ENCODE measurements at regions not wholly inside any gene's neighbourhood (a gene's known extent, or its start where the extent isn't known, plus 50 kb on each side); places are given as distances from the start of the nearest gene placed in this dataset.

DNA sequence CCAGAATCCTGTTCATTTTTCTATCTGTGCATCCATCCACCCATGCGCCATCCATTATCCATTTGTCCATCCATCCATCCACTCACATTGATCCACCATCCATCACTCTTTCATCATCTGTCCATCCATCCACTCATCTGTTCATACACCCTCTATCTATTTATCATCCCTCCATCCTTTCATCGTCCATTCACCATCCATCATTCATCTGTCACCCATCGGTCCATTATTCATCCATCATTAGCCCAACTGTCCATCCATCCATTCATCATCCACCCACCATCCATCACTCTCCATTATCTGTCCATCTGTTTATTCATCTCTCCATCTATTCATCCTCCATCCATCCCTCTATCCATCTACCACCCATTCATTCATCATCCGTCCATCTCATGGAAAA, 125.7 kb upstream of the TMPRSS2 start:
- no peak overlapping the region for H3K4me3 Mint-ChIP-seq
- no peak overlapping the region for H3K27ac Mint-ChIP-seq
- peaks cover 10% of the 10 kb centered on the region for H3K9me3 Mint-ChIP-seq
- H3K4me1 Mint-ChIP-seq: no peaks in the 10 kb centered on the region
- ATAC-seq: no peak
- no peaks in the 10 kb centered on the region for H3K36me3 Mint-ChIP-seq
- peaks cover 40% of the 10 kb centered on the region for H3K27me3 Mint-ChIP-seq

DNA sequence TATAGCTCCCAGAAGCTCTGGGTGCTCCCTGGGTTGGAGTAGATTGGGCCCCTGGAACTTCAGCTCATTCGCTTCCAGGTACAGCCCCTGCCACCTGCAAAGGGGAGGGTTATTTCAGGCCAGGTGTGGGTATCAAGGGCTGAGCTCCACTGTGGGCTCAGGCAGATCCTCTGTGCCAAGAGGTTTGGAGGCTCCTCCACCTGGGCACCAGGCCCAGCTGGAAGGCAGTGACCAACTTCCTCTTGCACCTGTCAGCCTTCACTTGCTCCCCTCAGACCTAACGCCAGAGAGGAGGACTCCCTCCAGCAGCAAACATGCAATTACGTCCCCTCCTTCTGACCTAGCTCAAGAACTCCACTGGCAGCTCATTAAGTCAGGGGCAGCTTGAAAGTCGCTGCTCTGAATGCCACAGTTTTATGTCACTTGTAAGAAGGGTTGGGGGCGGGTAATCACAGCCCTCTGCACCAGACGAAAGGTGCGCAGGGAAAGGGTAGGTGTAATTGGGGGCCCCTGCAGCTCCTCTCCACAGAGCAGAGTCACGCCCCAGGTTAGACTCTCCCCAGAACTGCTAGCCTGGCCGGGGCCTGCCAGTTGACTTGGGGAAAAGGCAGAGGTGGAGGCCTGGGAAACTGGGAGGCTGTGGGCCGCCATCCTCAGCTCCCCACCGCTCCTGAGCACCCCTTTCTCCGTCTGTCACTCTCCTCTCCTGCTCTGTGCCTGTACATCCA, 125.0 kb upstream of the TMPRSS2 start:
- H3K4me1 Mint-ChIP-seq: no peaks in the 10 kb centered on the region
- peaks cover 42% of the 10 kb centered on the region for H3K27me3 Mint-ChIP-seq
- no peak for ATAC-seq
- H3K9me3 Mint-ChIP-seq: peaks cover 10% of the 10 kb centered on the region
- H3K4me3 Mint-ChIP-seq: no peak overlapping the region
- no peak overlapping the region for H3K27ac Mint-ChIP-seq
- no peaks in the 10 kb centered on the region for H3K36me3 Mint-ChIP-seq

DNA sequence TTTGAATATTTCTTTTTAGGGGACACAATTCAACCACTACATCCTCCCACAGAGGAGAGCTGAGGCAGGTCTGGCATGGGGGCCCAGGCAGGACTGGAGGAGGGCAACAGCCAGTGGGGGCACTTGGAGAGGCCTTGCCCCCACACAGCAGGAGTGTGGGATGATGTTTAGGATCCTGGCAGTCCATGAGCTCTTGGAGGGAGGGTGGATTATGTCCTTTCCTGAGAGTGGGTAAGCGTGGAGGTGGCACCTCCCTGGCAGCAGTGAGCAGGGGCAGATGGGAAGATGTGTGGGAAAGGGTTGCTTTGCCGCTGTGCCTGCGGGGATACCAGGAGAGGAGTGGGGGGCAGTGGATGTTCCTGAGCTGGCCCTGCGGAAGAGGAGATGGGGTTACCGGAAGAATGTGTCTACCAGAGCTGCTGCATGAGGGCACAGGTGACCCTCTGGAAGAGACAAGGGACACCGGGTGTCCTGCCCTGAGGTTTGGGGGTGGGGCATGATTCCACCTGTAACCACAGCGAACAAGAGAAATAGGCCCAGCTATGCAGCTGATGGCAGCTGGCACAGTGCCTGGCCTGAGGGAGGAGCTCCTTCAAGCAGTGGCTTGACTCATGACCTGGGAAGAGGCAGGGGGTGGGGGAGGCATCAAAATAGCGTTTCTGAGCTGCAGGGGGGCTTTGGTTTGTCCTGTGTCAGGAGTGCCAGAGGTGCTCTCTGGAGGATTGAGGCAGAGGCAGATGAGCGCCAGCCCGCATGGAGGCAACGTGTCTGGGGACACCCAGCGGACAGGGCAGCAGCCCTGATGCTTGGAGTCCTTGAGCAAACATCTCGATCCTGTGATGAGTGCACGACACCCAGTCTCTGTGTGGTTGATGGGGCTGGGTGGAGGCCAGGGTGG, 123.9 kb upstream of the TMPRSS2 start:
- H3K4me1 Mint-ChIP-seq: no peaks in the 10 kb centered on the region
- no peak overlapping the region for H3K27ac Mint-ChIP-seq
- H3K36me3 Mint-ChIP-seq: no peaks in the 10 kb centered on the region
- ATAC-seq: peak; percentile 32
- no peak overlapping the region for H3K4me3 Mint-ChIP-seq
- H3K27me3 Mint-ChIP-seq: peaks cover 46% of the 10 kb centered on the region
- H3K9me3 Mint-ChIP-seq: peaks cover 10% of the 10 kb centered on the region

DNA sequence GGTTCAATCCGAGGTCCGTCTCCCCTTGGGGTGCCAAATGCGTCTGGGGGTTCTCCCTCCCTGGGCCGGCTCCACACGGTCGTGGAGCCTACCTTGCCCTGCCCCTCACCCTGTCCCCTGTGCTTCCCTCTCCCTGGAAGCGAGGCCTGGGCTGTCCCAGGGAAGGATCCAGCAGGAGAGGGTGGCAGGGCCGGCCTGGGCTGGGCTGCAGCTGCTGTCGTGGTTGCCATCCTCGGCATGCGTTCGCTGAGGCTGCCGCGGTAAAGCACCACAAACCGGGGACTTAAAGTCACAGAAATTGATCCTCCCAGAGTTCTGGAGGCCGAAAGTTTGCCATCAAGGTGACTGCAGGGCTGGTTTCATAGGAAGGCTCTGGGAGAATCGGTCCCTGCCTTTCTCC, 123.0 kb upstream of the TMPRSS2 start:
- Mint-ChIP-seq H3K36me3 (no peaks in the 10 kb centered on the region), H3K4me3 (no peak overlapping the region), H3K9me3 (peaks cover 7% of the 10 kb centered on the region), H3K27ac (no peak overlapping the region), H3K4me1 (no peaks in the 10 kb centered on the region), H3K27me3 (peaks cover 50% of the 10 kb centered on the region)
- ATAC-seq: no peak

DNA sequence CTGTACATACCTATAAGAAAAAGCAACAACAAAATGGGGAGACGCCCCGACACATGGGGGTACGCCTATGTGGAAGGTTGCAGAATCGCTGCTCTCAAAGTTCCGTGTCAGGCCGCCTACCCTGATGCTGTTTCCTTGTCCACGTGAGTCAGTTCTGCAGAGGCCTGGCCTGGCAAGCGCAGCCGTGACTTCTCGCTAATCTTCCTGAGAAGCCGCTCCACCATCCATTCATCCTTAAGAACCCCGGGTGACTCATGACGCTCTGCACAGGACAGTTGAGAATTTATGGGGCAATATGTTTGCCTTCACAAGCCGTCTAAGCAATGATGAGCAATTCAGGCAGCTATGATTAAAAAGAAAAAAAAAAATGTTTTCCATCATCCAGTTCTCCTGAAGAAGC, 122.3 kb upstream of the TMPRSS2 start:
- Mint-ChIP-seq H3K27me3 (peaks cover 50% of the 10 kb centered on the region), H3K4me1 (no peaks in the 10 kb centered on the region), H3K36me3 (no peaks in the 10 kb centered on the region), H3K9me3 (peaks cover 3% of the 10 kb centered on the region), H3K27ac (no peak overlapping the region), H3K4me3 (no peak overlapping the region)
- no peak for ATAC-seq

DNA sequence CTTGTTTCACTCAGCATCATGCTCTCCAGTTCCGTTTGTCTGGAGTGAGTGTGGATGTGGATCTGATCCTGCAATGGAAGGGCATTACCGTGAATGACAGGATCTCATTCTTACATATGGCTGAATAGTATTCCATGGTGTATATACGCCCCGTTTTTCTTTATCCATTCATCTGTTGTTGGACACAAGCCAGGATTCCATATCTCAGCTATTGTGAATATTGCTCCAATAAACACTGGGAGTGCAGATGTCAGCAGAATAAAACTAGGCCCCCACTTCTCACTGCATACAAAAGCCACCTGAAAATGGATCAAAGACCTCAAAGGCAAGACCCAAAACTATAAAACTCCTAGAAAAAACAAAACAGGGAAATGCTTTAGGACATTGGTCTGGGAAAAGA, 120.3 kb upstream of the TMPRSS2 start:
- no peak for ATAC-seq
- Mint-ChIP-seq H3K9me3 (no peaks in the 10 kb centered on the region), H3K4me3 (no peak overlapping the region), H3K4me1 (no peaks in the 10 kb centered on the region), H3K27ac (no peak overlapping the region), H3K27me3 (peaks cover 49% of the 10 kb centered on the region), H3K36me3 (no peaks in the 10 kb centered on the region)

DNA sequence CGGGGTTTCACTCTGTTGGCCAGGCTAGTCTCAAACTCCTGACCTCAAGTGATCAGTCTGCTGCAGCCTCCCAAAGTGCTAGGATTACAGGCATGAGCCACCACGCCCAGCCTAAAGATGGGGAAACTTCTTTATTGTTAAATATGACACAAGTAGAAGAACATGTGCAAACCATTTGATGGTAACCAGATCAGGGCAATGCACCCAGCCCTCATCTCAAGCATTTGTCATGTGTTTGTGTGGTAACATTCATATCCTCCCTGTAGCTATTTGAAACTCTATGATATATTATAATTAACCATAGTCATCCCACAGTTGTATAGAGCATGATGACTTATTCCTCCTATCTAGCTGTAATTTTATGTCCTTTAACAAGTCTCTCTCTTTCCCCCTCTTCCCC, 119.5 kb upstream of the TMPRSS2 start:
- no peak overlapping the region for H3K27ac Mint-ChIP-seq
- H3K4me3 Mint-ChIP-seq: no peak overlapping the region
- no peaks in the 10 kb centered on the region for H3K36me3 Mint-ChIP-seq
- no peaks in the 10 kb centered on the region for H3K4me1 Mint-ChIP-seq
- no peak for ATAC-seq
- peaks cover 57% of the 10 kb centered on the region for H3K27me3 Mint-ChIP-seq
- H3K9me3 Mint-ChIP-seq: no peaks in the 10 kb centered on the region

DNA sequence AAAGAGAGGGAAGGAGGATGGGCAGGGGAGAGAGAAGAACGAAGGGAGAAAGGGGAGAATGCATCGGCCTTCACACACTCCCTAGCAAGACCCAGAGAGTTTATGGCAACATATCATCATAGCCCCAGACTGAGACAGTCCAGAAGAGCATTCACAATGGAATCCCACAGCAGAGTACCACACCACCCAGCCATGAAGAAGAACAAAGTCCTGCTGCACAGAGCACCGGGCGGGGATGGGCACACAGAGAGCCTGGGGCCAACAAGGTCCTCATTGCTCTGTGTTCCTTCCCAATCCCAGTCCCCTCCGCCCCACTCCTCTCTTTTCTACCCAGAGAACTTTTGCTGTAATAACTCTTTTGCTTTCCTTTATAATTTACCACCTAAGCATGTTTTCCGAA, 118.1 kb upstream of the TMPRSS2 start:
- H3K27me3 Mint-ChIP-seq: peaks cover 59% of the 10 kb centered on the region
- H3K9me3 Mint-ChIP-seq: no peaks in the 10 kb centered on the region
- no peaks in the 10 kb centered on the region for H3K36me3 Mint-ChIP-seq
- H3K4me3 Mint-ChIP-seq: no peak overlapping the region
- H3K4me1 Mint-ChIP-seq: no peaks in the 10 kb centered on the region
- no peak for ATAC-seq
- no peak overlapping the region for H3K27ac Mint-ChIP-seq

DNA sequence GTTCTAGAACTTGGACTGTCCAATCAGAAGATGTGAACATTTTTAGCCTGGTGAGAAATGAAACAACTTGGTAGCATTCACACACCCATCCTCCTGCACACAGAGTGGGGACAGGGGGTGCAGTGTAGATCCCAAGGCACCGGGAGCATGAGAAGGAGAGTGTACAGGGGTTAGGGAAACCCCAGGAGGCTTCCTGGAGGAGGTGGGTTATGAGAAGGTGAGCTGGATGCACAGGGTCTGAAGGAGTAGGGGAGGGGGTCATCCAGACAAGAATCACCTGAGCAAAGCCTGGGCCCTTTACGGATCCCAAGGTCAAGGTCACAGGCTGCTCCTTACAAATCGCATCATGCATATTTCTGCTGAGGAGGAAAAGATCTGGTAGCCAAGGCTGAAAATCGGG, 117.5 kb upstream of the TMPRSS2 start:
- no peak overlapping the region for H3K4me3 Mint-ChIP-seq
- H3K4me1 Mint-ChIP-seq: no peaks in the 10 kb centered on the region
- H3K9me3 Mint-ChIP-seq: no peaks in the 10 kb centered on the region
- H3K27me3 Mint-ChIP-seq: peaks cover 59% of the 10 kb centered on the region
- no peak overlapping the region for H3K27ac Mint-ChIP-seq
- ATAC-seq: no peak
- no peaks in the 10 kb centered on the region for H3K36me3 Mint-ChIP-seq

DNA sequence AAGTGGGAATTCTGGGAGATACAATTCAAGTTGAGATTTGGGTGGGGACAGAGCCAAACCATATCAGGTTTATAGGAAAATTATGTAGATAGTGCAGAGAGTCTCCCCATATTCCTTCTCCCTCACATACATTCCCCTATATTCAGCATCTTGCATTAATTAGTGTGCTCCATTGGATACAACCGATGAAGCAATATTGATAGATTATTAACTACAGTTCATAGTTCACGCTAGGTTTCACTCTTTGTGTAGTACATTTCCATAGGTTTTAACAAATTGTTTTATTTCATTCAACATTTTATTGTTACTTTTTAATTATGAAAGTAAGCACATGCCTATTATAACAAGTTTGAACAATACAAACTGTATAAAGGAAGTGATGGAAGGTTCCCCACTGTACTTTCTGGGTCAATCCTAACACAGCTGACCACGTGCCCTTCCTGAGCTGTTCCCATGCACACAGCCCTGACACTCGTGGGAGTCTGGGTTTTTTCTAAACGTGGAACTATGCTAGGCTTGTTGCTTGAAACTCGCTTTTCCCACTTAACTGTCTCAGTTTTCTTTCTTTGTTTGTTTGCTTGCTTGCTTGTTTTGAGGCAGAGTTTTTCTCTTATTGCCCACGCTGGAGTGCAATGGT, 116.8 kb upstream of the TMPRSS2 start:
- Mint-ChIP-seq H3K27ac (no peak overlapping the region), H3K4me1 (no peaks in the 10 kb centered on the region), H3K27me3 (peaks cover 62% of the 10 kb centered on the region), H3K36me3 (no peaks in the 10 kb centered on the region), H3K9me3 (no peaks in the 10 kb centered on the region), H3K4me3 (no peak overlapping the region)
- ATAC-seq: no peak

DNA sequence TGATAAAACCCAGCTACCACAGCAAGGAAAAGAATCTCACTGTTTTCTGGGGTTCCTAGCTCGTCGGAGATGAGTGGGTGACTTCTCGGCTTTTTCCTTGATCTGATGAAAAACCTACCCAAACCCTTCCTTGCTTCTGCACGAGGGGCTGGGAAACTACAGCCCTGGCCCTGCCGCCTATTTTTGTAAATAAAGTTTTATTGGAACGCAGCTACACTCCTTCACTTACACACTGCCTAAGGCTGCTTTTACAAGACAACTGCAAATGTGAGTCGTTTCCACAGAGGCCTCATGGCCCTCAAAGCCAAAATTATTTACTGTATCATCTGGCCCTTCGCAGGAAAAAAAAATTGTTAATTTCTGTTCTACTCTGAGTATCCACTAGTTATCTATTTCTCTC, 116.0 kb upstream of the TMPRSS2 start:
- Mint-ChIP-seq H3K4me1 (no peaks in the 10 kb centered on the region), H3K4me3 (no peak overlapping the region), H3K27ac (no peak overlapping the region), H3K36me3 (no peaks in the 10 kb centered on the region), H3K27me3 (peaks cover 67% of the 10 kb centered on the region), H3K9me3 (no peaks in the 10 kb centered on the region)
- no peak for ATAC-seq

DNA sequence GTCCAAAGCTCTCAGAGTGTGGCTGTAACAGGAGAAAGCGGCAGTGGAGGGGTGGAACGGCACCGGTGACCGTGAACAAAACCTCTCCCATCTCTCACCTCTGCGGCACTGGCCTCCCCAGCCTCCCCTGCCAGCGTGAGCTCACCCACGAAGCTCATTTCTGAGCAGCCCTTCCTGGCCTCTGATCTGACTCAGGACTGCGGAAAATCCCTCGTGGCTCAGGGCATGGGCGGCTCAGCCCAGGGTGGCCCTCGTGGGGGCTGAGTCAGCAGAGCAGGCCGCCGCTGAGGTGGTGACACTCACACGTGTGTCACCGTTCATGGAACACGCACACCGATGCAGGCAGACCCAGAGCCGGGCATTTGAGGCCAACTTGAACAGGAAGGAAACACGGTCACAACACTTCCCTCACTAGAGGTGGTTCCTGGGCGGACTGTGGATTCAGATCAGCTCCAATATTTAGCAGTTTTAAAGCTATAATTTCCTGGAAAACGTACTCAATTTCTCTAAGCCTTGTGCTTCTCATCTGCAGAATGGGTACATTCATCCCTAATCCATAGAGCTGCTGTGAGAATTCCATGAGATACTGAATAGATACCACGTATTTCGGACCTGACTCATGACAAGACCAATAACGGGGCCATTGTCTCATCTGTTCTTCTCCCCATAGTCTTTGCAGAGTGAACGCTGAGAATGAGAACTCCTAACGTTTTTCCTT, 115.0 kb upstream of the TMPRSS2 start:
- Mint-ChIP-seq H3K9me3 (no peaks in the 10 kb centered on the region), H3K4me1 (no peaks in the 10 kb centered on the region), H3K27ac (no peak overlapping the region), H3K27me3 (peaks cover 60% of the 10 kb centered on the region), H3K4me3 (no peak overlapping the region), H3K36me3 (no peaks in the 10 kb centered on the region)
- no peak for ATAC-seq

DNA sequence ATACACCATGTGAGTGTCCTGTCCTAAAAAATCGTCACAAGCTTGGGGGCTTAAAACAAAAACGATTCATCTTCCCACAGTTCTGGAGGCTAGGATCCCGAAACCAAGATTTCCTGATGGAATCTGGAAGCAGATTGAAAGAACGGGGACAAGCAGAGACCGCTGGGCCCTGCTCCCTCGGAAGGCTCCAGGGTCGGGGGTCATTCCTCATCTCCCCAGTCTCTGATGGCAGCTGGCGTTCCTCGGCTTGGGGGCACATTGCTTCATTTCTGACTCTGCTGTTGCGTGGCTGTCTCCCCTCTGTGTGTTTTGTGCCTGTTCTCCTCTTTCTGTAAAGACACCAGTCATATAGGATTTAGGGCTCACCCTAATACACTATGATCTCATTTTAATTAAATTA, 114.2 kb upstream of the TMPRSS2 start:
- H3K27ac Mint-ChIP-seq: no peak overlapping the region
- H3K4me3 Mint-ChIP-seq: no peak overlapping the region
- H3K9me3 Mint-ChIP-seq: no peaks in the 10 kb centered on the region
- no peaks in the 10 kb centered on the region for H3K4me1 Mint-ChIP-seq
- H3K27me3 Mint-ChIP-seq: peaks cover 52% of the 10 kb centered on the region
- H3K36me3 Mint-ChIP-seq: no peaks in the 10 kb centered on the region
- ATAC-seq: no peak

DNA sequence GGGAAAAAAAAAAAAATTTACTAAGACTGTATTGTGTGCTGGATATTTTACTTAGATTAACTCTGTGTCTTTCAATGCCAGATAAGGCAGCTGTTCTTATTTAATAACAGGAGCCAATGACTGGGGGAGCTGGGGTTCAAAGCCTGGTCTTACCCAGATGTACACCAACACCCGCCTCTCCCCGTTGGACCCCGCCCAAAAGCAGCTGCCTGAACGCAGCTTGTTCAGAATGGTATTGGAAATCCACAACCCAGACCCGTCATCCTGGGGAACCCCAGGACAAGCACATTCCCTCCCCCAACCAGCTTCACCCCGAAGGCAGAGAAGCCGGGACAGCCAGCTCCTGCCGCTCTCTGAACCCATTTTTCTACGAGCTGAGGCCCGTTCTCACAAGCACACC, 113.6 kb upstream of the TMPRSS2 start:
- Mint-ChIP-seq H3K27ac (no peak overlapping the region), H3K36me3 (no peaks in the 10 kb centered on the region), H3K9me3 (no peaks in the 10 kb centered on the region), H3K4me3 (no peak overlapping the region), H3K27me3 (peaks cover 45% of the 10 kb centered on the region), H3K4me1 (no peaks in the 10 kb centered on the region)
- no peak for ATAC-seq

DNA sequence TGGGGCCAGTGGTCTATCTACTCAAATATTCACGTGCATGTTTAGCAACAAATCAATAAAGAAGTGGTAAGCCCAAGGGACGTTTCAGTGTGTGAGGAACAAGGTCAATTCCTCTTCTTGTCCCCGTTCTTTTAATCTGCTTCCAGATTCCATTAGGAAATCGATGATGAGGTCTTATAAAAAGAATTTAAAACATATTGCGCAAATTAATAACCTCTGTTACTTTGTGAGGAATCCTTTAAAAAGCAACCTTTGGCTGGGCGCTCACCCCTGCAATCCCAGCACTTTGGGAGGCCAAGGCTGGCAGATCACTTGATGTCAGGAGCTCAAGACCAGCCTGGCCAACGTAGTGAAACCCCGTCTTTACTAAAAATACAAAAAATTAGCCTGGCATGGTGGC, 113.0 kb upstream of the TMPRSS2 start:
- no peaks in the 10 kb centered on the region for H3K9me3 Mint-ChIP-seq
- ATAC-seq: no peak

More for the DNA sequence above, 113.0 kb upstream of the TMPRSS2 start:
- Mint-ChIP-seq H3K36me3 (no peaks in the 10 kb centered on the region), H3K27ac (no peak overlapping the region), H3K4me3 (no peak overlapping the region), H3K27me3 (peaks cover 40% of the 10 kb centered on the region), H3K4me1 (no peaks in the 10 kb centered on the region)

Data from stimulated activated memory B cell treated with anti-CD40 and anti-IgM and Interleukin-4, amounts not matched to agents 10 μg/mL and 1 μg/mL and 100 μg/mL, for 72 hours (primary cell).